ENCODE measurements at regions not wholly inside any gene's neighbourhood (a gene's known extent, or its start where the extent isn't known, plus 50 kb on each side); places are given as distances from the start of the nearest gene placed in this dataset.

DNA sequence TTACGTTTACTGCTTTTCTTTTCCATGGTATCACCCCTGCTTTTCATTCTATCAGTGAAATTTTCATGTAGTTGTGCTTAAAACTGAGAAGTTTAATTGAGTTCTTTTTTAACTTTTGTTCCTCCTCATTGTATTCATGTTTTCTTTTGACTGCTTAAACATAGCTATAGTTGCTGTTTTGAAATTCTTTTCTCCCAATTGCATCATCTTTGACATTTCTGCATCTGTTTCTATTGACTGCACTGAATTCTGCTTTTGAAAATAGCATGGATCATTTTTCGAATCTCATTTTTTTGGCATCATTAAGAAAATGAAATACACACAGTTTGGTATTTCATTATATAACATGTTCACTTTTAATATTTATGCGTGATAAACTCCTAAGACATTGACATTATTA lies 694.9 kb downstream of the MECOM start:
- no peaks in the 10 kb centered on the region for H4K20me1 ChIP-seq (ENCODE audit: insufficient read depth, low read length)
- no peaks in the 10 kb centered on the region for H3K36me3 ChIP-seq (ENCODE audit: insufficient read depth, low read length)
- no peak overlapping the region for H3K27ac ChIP-seq (ENCODE audit: low read length)
- no peak overlapping the region for H3K4me3 ChIP-seq (ENCODE audit: low read depth in 1 of 2, low read length in 2 of 2)
- no peak overlapping the region for H3K9ac ChIP-seq (ENCODE audit: low read depth, low read length)
- H3K27me3 ChIP-seq (ENCODE audit: insufficient read depth, low read length, poor library complexity): no peaks in the 10 kb centered on the region
- H3K4me2 ChIP-seq (ENCODE audit: insufficient read depth, low read length): no peak overlapping the region
- no peaks in the 10 kb centered on the region for H3K9me3 ChIP-seq (ENCODE audit: insufficient read depth, low read length, severe bottlenecking)
- H2AFZ ChIP-seq (ENCODE audit: low read depth, low read length): no peak overlapping the region
- no peak for ATAC-seq (ENCODE audit: insufficient read depth, low read depth)
- no peak for DNase-seq
- H3K4me1 ChIP-seq (ENCODE audit: insufficient read depth, low read length): no peaks in the 10 kb centered on the region
- no peak for TF ChIP-seq EZH2 (IDR thresholded peaks at IDR 0.05; ENCODE audit: borderline replicate concordance, low read depth, low read length, severe bottlenecking)
- TF ChIP-seq, protein P1, sequence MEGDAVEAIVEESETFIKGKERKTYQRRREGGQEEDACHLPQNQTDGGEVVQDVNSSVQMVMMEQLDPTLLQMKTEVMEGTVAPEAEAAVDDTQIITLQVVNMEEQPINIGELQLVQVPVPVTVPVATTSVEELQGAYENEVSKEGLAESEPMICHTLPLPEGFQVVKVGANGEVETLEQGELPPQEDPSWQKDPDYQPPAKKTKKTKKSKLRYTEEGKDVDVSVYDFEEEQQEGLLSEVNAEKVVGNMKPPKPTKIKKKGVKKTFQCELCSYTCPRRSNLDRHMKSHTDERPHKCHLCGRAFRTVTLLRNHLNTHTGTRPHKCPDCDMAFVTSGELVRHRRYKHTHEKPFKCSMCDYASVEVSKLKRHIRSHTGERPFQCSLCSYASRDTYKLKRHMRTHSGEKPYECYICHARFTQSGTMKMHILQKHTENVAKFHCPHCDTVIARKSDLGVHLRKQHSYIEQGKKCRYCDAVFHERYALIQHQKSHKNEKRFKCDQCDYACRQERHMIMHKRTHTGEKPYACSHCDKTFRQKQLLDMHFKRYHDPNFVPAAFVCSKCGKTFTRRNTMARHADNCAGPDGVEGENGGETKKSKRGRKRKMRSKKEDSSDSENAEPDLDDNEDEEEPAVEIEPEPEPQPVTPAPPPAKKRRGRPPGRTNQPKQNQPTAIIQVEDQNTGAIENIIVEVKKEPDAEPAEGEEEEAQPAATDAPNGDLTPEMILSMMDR (IDR thresholded peaks at IDR 0.05; ENCODE audit: borderline replicate concordance, extremely low read depth, low read length, poor library complexity, severe bottlenecking): no peak
- H3K79me2 ChIP-seq (ENCODE audit: insufficient read depth, low read length): no peaks in the 10 kb centered on the region

DNA sequence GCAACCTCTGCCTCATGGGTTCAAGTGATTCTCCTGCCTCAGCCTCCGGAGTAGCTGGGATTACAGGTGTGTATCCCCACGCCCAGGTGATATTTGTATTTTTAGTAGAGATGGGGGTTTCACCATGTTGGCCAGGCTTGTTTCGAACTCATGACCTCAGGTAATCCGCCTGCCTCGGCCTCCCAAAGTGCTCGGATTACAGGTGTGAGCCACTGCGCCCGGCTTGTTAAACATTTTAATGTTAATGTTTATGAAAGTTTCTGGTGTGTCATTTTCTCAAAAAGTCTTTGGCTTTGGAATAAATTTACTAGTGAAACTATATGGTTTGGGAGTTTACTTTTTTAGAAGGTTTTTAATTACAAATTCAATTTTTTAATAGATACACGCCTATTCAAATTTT lies 698.8 kb downstream of the MECOM start:
- ATAC-seq (ENCODE audit: insufficient read depth, low read depth): no peak

DNA sequence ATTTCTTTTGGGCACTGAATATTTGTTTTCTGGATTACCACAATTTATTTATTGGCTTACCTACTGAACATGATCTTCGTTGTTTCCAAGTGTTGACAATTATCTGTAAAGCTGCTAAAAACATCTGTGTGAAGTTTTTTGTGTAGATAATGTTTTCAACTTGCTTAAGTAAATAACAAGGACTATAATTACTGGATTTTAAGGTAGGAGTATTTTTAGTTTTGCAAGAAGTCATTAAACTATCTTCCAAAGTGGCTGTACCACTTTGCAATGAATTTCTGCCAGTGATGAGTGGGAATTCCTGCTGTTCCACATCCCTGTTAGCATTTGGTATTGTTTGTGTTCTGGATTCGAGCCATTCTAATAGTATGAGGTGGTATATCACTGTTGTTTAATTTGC lies 702.2 kb downstream of the MECOM start:
- H3K4me2 ChIP-seq (ENCODE audit: insufficient read depth, low read length): no peak overlapping the region

More for the DNA sequence above, 698.8 kb downstream of the MECOM start:
- no peaks in the 10 kb centered on the region for H3K36me3 ChIP-seq (ENCODE audit: insufficient read depth, low read length)
- H3K9me3 ChIP-seq (ENCODE audit: insufficient read depth, low read length, severe bottlenecking): no peaks in the 10 kb centered on the region
- no peaks in the 10 kb centered on the region for H3K4me1 ChIP-seq (ENCODE audit: insufficient read depth, low read length)
- no peak for DNase-seq
- H3K27me3 ChIP-seq (ENCODE audit: insufficient read depth, low read length, poor library complexity): no peaks in the 10 kb centered on the region
- no peak overlapping the region for H2AFZ ChIP-seq (ENCODE audit: low read depth, low read length)
- H3K4me2 ChIP-seq (ENCODE audit: insufficient read depth, low read length): no peak overlapping the region
- TF ChIP-seq, protein P1 (IDR thresholded peaks at IDR 0.05; ENCODE audit: borderline replicate concordance, extremely low read depth, low read length, poor library complexity, severe bottlenecking): no peak
- no peak for TF ChIP-seq EZH2 (IDR thresholded peaks at IDR 0.05; ENCODE audit: borderline replicate concordance, low read depth, low read length, severe bottlenecking)
- H3K27ac ChIP-seq (ENCODE audit: low read length): no peak overlapping the region
- H4K20me1 ChIP-seq (ENCODE audit: insufficient read depth, low read length): no peaks in the 10 kb centered on the region
- no peak overlapping the region for H3K9ac ChIP-seq (ENCODE audit: low read depth, low read length)
- no peak overlapping the region for H3K4me3 ChIP-seq (ENCODE audit: low read depth in 1 of 2, low read length in 2 of 2)
- no peaks in the 10 kb centered on the region for H3K79me2 ChIP-seq (ENCODE audit: insufficient read depth, low read length)

More for the DNA sequence above, 702.2 kb downstream of the MECOM start:
- no peak for TF ChIP-seq EZH2 (IDR thresholded peaks at IDR 0.05; ENCODE audit: borderline replicate concordance, low read depth, low read length, severe bottlenecking)
- TF ChIP-seq, protein P1 (IDR thresholded peaks at IDR 0.05; ENCODE audit: borderline replicate concordance, extremely low read depth, low read length, poor library complexity, severe bottlenecking): no peak
- H3K79me2 ChIP-seq (ENCODE audit: insufficient read depth, low read length): no peaks in the 10 kb centered on the region
- DNase-seq: no peak
- no peaks in the 10 kb centered on the region for H4K20me1 ChIP-seq (ENCODE audit: insufficient read depth, low read length)
- ATAC-seq (ENCODE audit: insufficient read depth, low read depth): no peak
- H2AFZ ChIP-seq (ENCODE audit: low read depth, low read length): no peak overlapping the region
- no peaks in the 10 kb centered on the region for H3K4me1 ChIP-seq (ENCODE audit: insufficient read depth, low read length)
- H3K27me3 ChIP-seq (ENCODE audit: insufficient read depth, low read length, poor library complexity): no peaks in the 10 kb centered on the region
- H3K9me3 ChIP-seq (ENCODE audit: insufficient read depth, low read length, severe bottlenecking): no peaks in the 10 kb centered on the region
- H3K36me3 ChIP-seq (ENCODE audit: insufficient read depth, low read length): no peaks in the 10 kb centered on the region
- no peak overlapping the region for H3K27ac ChIP-seq (ENCODE audit: low read length)
- no peak overlapping the region for H3K9ac ChIP-seq (ENCODE audit: low read depth, low read length)
- H3K4me3 ChIP-seq (ENCODE audit: low read depth in 1 of 2, low read length in 2 of 2): no peak overlapping the region
